ENCODE measurements at regions not wholly inside any gene's neighbourhood (a gene's known extent, or its start where the extent isn't known, plus 50 kb on each side); places are given as distances from the start of the nearest gene placed in this dataset.

- no peak for TF ChIP-seq CTCF (IDR thresholded peaks at IDR 0.05; ENCODE audit: low read depth, low read length, poor library complexity, severe bottlenecking)
- no peak for TF ChIP-seq EZH2phosphoT487 (IDR thresholded peaks at IDR 0.05; ENCODE audit: borderline replicate concordance, low read length)
These were observed 229.8 kb upstream of the ADAMTS5 start for GRCh38 chr21:27196651-27197050.
